Neural cell (in vitro differentiated cells): ENCODE measurements at regions not wholly inside any gene's neighbourhood (a gene's known extent, or its start where the extent isn't known, plus 50 kb on each side); places are given as distances from the start of the nearest gene placed in this dataset.

Source experiments
- EP300 ChIP-seq: fragments of 450-650 bp; conservative IDR thresholded peaks from 2 replicates; pipeline ENCODE4 v1.6.1; 2014; ENCODE audit warnings: antibody characterized with exemption, mild to moderate bottlenecking, moderate library complexity; ENCODE audit not compliant: poor library complexity, severe bottlenecking
- EZH2 ChIP-seq: fragments of 200-600, 300-800 bp; shearing (Covaris generic), sonication (generic); IDR thresholded peaks from 2 replicates; pipeline ENCODE4 v1.6.1; 2014; ENCODE audit warnings: antibody characterized with exemption, low read length, borderline replicate concordance, mild to moderate bottlenecking; ENCODE audit not compliant: insufficient read depth, poor library complexity, severe bottlenecking
- POLR2AphosphoS5 ChIP-seq: IDR thresholded peaks from 2 replicates; pipeline ENCODE4 v1.6.1; 2012
- RAD21 ChIP-seq: fragments of 450-650 bp; conservative IDR thresholded peaks from 2 replicates; pipeline ENCODE4 v1.6.1; 2014; ENCODE audit warnings: antibody characterized with exemption, mild to moderate bottlenecking, moderate library complexity
- TF ChIP-seq, protein P1 (sequence below): fragments of 450-650 bp; IDR thresholded peaks from 2 replicates; pipeline ENCODE4 v1.5.1; 2014; ENCODE audit warnings: antibody characterized with exemption, mild to moderate bottlenecking, moderate library complexity; ENCODE audit not compliant: poor library complexity, severe bottlenecking
- TF ChIP-seq, protein P2 (sequence below): IDR thresholded peaks from 2 replicates; pipeline ENCODE4 v1.6.1; 2012; ENCODE audit warnings: borderline replicate concordance

DNA sequence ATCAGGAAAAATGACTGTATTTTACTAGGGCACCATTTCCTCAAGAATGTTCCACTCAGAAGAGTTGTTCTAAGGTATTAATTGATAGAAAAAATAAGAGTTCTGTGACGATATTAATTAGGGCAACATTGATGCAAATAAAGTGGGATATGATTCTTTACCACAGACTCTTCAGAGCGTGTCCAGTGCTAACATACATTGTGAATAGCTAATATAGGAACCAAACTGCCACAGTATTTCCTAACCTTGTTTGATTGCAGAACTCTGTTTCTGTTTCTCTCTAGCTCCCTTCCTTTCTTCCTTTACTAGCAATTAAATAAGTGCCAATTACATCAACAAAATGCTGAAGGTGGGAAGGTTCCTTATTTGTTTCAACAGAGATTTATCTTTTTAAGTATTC lies 154.1 kb upstream of the CPEB2 start:
- TF ChIP-seq, protein P1, sequence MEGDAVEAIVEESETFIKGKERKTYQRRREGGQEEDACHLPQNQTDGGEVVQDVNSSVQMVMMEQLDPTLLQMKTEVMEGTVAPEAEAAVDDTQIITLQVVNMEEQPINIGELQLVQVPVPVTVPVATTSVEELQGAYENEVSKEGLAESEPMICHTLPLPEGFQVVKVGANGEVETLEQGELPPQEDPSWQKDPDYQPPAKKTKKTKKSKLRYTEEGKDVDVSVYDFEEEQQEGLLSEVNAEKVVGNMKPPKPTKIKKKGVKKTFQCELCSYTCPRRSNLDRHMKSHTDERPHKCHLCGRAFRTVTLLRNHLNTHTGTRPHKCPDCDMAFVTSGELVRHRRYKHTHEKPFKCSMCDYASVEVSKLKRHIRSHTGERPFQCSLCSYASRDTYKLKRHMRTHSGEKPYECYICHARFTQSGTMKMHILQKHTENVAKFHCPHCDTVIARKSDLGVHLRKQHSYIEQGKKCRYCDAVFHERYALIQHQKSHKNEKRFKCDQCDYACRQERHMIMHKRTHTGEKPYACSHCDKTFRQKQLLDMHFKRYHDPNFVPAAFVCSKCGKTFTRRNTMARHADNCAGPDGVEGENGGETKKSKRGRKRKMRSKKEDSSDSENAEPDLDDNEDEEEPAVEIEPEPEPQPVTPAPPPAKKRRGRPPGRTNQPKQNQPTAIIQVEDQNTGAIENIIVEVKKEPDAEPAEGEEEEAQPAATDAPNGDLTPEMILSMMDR: no peak
- TF ChIP-seq POLR2AphosphoS5 (no peak), RAD21 (no peak), EP300 (no peak), EZH2 (no peak)
- TF ChIP-seq, protein P2, sequence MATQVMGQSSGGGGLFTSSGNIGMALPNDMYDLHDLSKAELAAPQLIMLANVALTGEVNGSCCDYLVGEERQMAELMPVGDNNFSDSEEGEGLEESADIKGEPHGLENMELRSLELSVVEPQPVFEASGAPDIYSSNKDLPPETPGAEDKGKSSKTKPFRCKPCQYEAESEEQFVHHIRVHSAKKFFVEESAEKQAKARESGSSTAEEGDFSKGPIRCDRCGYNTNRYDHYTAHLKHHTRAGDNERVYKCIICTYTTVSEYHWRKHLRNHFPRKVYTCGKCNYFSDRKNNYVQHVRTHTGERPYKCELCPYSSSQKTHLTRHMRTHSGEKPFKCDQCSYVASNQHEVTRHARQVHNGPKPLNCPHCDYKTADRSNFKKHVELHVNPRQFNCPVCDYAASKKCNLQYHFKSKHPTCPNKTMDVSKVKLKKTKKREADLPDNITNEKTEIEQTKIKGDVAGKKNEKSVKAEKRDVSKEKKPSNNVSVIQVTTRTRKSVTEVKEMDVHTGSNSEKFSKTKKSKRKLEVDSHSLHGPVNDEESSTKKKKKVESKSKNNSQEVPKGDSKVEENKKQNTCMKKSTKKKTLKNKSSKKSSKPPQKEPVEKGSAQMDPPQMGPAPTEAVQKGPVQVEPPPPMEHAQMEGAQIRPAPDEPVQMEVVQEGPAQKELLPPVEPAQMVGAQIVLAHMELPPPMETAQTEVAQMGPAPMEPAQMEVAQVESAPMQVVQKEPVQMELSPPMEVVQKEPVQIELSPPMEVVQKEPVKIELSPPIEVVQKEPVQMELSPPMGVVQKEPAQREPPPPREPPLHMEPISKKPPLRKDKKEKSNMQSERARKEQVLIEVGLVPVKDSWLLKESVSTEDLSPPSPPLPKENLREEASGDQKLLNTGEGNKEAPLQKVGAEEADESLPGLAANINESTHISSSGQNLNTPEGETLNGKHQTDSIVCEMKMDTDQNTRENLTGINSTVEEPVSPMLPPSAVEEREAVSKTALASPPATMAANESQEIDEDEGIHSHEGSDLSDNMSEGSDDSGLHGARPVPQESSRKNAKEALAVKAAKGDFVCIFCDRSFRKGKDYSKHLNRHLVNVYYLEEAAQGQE: no peak
